A549 (cell line): ENCODE measurements at regions not wholly inside any gene's neighbourhood (a gene's known extent, or its start where the extent isn't known, plus 50 kb on each side); places are given as distances from the start of the nearest gene placed in this dataset.

Experiments
- HDAC2 ChIP-seq: fragments of 200-600 bp; sonication (generic); IDR thresholded peaks from 2 replicates; pipeline ENCODE4 v1.6.1; 2016
- JUN ChIP-seq, 2 experiments: fragments of >200 bp; sonication (Bioruptor Twin); formaldehyde crosslinking; IDR thresholded peaks; 2 replicates in 1 of 2; 3 replicates in 1 of 2; pipeline ENCODE4 v1.6.1; 2016 to 2017
- KDM1A ChIP-seq: fragments of 200-600 bp; sonication (generic); IDR thresholded peaks from 2 replicates; pipeline ENCODE4 v1.6.1; 2016; ENCODE audit warnings: low read depth, mild to moderate bottlenecking
- RFX5 ChIP-seq: fragments of 450-650 bp; IDR thresholded peaks from 2 replicates; pipeline ENCODE4 v1.7.1; 2014; ENCODE audit warnings: antibody characterized with exemption, mild to moderate bottlenecking, moderate library complexity
- RNF2 ChIP-seq: fragments of 200-600 bp; sonication (generic); IDR thresholded peaks from 2 replicates; pipeline ENCODE4 v1.6.1; 2016; ENCODE audit warnings: low read depth, mild to moderate bottlenecking, antibody characterized with exemption, moderate library complexity, borderline replicate concordance
- TF ChIP-seq, protein P1 (sequence below): fragments of 200-600 bp; sonication (generic); IDR thresholded peaks from 2 replicates; pipeline ENCODE4 v1.6.1; 2016; ENCODE audit warnings: antibody characterized with exemption, mild to moderate bottlenecking, moderate library complexity
- TF ChIP-seq, protein P2 (sequence below): fragments of >200 bp; sonication (Bioruptor Twin); formaldehyde crosslinking; IDR thresholded peaks from 3 replicates; pipeline ENCODE4 v1.5.1; 2016

DNA sequence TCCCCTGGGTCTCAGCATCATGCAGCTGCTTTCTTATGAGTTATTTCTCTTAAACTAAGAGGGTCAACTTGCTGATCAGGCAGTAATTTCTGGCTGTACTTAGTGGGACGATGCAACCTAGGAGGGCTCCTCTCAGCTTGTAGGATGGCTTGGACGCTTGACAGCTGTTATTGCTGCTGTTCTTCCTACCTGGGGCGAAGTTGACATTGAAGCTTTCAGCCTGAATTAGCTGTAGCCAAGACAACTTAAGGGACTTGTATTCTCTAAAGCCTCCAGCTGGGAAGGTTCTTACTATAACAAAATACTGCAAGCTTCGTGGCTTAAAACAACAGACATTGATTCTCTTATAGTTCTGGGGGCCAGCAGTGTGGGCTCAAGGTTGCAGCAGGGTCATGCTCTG, 224.9 kb downstream of the ACTR3B start:
- TF ChIP-seq RFX5 = no peak
- TF ChIP-seq, protein P1, sequence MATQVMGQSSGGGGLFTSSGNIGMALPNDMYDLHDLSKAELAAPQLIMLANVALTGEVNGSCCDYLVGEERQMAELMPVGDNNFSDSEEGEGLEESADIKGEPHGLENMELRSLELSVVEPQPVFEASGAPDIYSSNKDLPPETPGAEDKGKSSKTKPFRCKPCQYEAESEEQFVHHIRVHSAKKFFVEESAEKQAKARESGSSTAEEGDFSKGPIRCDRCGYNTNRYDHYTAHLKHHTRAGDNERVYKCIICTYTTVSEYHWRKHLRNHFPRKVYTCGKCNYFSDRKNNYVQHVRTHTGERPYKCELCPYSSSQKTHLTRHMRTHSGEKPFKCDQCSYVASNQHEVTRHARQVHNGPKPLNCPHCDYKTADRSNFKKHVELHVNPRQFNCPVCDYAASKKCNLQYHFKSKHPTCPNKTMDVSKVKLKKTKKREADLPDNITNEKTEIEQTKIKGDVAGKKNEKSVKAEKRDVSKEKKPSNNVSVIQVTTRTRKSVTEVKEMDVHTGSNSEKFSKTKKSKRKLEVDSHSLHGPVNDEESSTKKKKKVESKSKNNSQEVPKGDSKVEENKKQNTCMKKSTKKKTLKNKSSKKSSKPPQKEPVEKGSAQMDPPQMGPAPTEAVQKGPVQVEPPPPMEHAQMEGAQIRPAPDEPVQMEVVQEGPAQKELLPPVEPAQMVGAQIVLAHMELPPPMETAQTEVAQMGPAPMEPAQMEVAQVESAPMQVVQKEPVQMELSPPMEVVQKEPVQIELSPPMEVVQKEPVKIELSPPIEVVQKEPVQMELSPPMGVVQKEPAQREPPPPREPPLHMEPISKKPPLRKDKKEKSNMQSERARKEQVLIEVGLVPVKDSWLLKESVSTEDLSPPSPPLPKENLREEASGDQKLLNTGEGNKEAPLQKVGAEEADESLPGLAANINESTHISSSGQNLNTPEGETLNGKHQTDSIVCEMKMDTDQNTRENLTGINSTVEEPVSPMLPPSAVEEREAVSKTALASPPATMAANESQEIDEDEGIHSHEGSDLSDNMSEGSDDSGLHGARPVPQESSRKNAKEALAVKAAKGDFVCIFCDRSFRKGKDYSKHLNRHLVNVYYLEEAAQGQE = no peak
- TF ChIP-seq KDM1A = no peak
- TF ChIP-seq HDAC2 = no peak
- TF ChIP-seq, protein P2, sequence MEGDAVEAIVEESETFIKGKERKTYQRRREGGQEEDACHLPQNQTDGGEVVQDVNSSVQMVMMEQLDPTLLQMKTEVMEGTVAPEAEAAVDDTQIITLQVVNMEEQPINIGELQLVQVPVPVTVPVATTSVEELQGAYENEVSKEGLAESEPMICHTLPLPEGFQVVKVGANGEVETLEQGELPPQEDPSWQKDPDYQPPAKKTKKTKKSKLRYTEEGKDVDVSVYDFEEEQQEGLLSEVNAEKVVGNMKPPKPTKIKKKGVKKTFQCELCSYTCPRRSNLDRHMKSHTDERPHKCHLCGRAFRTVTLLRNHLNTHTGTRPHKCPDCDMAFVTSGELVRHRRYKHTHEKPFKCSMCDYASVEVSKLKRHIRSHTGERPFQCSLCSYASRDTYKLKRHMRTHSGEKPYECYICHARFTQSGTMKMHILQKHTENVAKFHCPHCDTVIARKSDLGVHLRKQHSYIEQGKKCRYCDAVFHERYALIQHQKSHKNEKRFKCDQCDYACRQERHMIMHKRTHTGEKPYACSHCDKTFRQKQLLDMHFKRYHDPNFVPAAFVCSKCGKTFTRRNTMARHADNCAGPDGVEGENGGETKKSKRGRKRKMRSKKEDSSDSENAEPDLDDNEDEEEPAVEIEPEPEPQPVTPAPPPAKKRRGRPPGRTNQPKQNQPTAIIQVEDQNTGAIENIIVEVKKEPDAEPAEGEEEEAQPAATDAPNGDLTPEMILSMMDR = no peak
- no peak for TF ChIP-seq RNF2
- no peak for TF ChIP-seq JUN (IDR thresholded peaks at IDR 0.05)
